Muscle of back (tissue), 3 donors: ENCODE measurements at regions not wholly inside any gene's neighbourhood (a gene's known extent, or its start where the extent isn't known, plus 50 kb on each side); places are given as distances from the start of the nearest gene placed in this dataset.
"Not testable (repeated sequence)": the region's sequence is repeated elsewhere in the genome, so short reads cannot be mapped to it uniquely, and the experiment has no call there.

ENCODE experiments used
- DNase-seq, 3 donors: peaks; one replicate each; pipeline versions ENCODE4 v3.0.0 to v3.0.0-alpha.2; 2013

DNA sequence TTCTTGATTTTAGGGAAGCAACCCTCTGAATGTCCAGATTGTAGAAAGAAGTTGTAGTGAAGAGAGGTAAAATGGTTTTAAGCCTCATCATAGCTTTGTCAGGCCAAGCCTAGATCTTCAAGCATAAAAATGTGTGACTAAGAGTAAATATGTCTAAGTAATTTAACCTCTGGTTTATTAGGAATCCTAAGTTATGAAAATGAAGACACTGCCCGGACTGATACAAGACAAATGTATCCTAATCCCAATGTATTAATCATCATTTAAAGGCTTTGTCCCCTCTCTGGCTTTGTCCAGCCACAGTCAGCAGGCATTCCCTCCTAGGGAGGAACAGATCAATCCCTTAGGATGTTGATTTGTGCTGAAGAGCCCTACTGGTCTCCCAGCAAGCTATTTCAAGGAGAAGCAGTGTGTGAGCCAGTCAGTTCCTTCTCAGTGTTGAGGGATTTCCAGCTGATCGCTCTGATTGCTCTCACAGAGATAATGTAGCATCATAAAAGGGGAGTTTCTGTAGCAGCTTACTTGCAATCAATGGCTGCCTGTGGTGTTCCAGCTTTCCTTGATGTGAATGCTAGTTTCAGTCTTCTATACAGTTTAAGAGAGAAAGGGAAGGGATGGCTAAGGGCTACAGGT lies 796.1 kb downstream of the EPHA4 start:
- DNase-seq, result no peak

DNA sequence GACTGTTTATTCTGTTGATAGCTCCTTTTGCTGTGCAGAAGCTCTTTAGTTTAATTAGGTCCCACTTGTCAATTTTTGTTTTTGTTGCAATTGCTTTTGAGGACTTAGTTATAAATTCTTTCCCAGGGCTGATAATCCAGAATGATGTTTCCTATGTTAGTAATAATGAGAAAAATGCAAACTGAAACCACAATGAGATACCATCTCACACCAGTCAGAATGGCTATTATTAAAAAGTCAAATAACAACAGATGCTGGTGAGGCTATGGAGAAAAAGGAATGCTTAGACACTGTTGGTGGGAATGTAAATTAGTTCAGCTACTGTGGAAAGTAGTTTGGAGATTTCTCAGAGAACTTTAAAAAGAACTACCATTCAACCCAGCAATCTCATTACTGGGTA lies 793.0 kb downstream of the EPHA4 start:
- not testable (repeated sequence) for DNase-seq

- peak in 1 of 3 donors; percentile 20 for DNase-seq
Measured at GRCh38 chr2:220779511-220779910, 792.6 kb downstream of the EPHA4 start.

DNA sequence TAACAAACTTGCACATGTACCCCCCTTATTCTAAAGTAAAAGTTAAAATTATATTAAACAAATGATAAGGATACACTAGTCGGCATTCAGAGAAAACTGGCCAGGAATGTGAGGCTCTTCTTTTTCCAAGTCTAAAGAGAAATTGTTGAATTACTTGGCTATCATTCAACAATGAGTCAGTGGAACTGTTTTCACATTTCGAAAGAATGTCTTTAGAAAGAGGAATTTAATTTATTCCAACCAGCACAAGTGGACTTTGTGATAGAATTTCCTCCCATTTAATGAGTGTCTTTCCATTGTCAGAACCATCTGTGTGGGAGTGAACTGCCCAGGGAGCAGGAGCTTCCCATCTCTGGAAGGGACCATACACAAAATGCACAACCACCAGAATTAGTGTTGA lies 792.2 kb downstream of the EPHA4 start:
- peak; percentile 80 to 90 (median 83) for DNase-seq

GRCh38 chr2:220781622-220782241 lies 790.4 kb downstream of the EPHA4 start:
- no peak for DNase-seq

- no peak for DNase-seq
Measured at GRCh38 chr2:220782609-220783113, 789.4 kb downstream of the EPHA4 start.

DNA sequence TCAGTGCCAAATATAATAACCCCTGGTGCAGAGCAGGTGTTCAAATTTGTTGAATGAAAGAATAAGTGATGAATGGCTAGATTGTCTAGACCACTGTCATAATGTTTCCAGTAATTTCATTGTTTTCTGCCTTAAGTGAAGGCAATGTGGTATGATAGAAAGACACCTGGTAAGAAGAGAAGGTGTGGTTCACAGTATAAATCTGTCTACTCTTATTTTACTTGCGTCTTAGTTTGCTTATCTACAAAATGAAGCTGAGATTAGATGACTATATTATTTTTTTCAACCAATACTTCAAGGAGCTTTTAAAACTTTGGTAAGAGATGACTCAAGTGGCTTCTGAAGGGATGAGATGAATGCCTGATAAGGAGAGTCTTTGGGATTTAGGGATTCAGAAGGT lies 788.4 kb downstream of the EPHA4 start:
- DNase-seq, result no peak

DNA sequence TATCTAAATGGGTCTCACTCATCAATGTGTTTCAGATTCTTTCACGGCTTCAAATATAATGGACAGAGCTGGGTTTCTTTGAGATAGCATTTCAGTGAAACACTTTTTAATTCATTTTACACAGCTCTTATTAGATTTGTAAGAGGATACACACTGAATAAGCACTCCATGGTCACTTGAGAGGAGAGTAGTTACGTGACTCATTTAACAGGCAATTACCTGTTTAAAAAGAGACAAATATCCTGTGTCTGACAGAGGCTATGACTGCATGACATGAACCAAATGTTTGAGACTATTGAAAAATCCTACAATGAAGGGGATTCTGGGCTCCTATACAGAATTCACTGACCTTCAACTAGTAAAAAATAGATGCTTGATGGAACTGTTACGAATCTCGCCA lies 786.9 kb downstream of the EPHA4 start:
- DNase-seq, result no peak

GRCh38 chr2:220786216-220786615 lies 785.9 kb downstream of the EPHA4 start:
- DNase-seq, result no peak

DNA sequence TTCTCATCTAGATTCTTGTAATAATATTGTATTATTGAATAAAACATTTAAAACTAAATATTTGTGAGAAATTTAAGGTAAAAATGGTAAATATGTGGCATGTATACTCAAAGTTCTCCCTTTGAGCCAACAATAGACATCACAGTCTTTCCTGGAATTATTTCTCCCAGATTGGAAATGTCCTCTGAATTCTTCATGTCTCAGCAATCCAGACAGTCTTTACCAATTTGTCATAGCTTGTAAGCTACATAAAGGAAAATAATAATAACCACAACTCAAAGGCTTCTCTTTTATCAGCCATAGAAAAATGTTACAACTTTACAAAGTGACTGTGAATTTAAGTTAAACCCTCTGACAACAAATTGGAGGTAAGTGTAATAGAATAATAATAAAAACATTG lies 784.9 kb downstream of the EPHA4 start:
- DNase-seq, result no peak

GRCh38 chr2:220789961-220790360 lies 782.1 kb downstream of the EPHA4 start:
- peak in 1 of 3 donors; percentile 12 for DNase-seq

DNA sequence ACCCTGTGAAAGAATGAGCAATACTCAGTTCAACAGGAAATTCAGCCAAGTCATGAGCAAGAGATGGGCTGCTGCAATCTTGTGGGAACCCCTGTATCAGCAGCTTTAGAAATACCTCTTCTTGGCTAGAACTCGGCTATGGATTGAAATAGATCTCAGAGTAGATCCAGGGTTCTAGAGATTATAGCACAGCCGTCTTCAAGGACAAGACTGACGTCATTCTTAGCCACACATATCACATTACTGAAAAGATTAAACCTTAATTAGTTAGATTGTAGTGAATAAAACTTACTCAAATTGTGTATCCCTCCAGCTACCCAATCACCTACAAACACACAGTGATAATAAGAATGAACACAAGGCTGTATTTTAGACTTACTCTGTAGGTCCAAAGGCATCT lies 776.4 kb downstream of the EPHA4 start:
- no peak for DNase-seq

DNA sequence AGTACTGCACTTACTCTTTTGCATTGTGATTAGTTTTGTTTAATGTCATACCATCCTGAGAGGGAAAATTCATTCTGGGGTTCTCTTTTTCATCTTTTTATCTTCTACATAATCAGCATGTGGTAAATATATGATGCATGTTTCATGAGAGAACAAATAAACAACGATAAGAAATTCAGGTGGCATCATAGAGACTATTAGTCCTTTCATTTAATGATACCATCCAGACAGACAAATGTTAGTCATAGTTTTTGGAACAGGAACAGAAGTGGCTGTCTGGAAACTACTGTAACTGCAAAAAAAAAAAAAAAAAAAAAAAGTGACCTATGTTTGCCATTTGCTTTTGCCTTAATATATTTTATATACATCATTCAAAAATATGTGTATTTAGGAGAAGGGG lies 761.0 kb downstream of the EPHA4 start:
- DNase-seq, result no peak

GRCh38 chr2:220811952-220812570 lies 760.0 kb downstream of the EPHA4 start:
- DNase-seq, result peak in 1 of 3 donors; percentile 13

DNA sequence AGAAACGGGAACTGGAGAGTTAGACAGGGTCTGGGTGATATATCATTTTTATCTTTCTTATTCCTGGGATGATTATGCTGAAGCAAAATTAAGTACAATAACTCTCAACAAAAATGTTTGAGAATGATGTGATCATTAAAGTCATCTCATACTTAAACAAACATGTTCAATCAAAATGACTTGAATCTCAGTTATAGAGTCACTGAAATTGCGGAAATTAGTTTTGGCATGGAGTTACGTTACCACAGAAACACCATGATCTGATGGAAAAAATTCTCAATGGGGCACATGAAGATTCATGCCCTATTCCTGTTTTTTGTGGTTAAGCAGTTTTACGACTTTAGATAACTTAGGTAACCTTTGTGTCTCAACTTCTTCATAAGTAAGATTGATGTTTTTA lies 757.7 kb downstream of the EPHA4 start:
- no peak for DNase-seq

DNA sequence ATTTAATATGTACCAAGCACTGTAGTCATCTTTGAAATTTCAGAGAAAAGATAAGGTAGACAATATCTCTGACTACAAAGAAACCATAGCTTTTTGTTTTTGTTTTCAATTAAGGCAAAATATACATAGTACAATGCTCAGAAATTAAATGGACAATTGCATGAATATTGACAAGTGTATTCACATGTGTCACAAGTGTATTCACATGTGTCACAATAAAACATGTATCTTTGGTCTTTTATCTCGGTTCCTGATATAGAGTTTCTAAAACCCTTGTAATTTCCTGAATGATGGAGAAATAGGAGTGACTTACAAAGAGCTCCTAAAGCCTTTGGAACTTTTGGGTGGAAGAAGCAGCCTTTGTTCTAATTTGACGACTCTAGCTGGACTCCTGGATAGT lies 756.4 kb downstream of the EPHA4 start:
- DNase-seq, result no peak

DNA sequence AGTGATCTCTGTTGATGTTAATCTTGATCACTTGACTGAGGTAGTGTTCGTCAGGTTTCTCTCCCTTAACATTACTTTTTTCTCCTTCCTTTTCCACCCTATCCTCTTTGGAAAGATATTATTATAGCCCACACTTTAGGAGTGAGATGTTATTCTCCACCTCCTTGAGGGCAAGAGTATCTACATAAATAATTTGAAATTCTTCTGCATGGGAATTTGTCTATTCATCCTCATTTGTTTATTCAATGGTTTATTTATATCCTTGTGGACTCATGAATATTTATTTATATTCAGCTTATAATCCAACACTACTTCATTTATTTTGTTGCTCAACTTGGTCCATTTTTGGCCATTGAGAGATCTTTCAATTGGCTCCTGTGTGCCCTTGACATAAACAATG lies 750.4 kb downstream of the EPHA4 start:
- DNase-seq, result no peak

DNA sequence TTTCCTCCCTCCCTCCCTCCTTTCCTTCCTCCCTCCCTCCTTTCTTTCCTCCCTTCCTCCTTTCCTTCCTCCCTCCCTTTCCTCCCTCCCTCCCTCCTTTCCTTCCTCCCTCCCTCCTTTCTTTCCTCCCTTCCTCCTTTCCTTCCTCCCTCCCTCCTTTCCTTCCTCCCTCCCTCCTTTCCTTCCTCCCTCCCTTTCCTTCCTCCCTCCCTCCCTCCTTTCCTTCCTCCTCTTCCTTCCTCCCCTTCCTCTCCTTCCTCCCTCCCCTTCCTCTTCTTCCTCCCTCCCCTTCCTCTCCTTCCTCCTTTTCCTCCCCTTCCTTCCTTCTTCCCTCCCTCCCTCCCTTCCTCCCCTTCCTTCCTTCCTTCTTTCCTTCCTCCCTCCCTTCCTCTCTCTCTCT lies 748.5 kb downstream of the EPHA4 start:
- not testable (repeated sequence) for DNase-seq

DNA sequence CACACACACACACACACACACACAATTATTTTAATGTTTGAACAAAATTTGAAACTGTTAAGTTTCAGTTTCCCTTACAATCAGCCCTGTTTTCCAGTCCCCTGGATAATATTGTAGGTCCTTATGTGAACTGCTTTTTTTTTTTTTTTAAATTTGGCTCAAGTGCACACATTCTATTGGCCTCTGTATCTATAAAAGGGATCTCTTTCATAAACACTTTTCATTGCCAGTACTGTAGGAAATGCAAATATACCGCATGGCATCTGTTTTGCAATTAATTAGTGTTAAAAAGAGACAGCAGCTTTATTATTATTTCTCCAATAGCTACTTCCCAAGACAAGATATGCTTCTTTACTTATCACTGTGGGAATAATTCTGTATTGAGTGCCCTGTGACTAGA lies 738.7 kb downstream of the EPHA4 start:
- DNase-seq, result no peak

DNA sequence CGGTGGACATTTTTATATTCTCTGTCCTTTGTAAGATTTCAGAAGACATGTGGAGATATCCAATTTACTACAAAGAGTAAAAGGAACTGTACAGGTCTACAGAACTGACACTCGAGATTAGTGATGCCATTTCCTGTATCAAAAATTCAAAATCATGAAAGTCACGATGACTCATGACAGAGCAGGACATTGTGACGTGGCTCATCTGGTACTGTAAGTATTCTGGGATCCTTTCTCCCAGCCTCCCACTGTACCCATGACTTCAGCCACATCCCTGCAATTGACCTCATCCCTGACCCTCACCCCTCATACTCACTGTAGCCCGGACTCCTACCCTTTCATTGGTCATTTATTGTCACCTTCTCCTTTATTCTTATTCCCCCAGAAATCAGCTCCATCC lies 736.5 kb downstream of the EPHA4 start:
- DNase-seq, result no peak

DNA sequence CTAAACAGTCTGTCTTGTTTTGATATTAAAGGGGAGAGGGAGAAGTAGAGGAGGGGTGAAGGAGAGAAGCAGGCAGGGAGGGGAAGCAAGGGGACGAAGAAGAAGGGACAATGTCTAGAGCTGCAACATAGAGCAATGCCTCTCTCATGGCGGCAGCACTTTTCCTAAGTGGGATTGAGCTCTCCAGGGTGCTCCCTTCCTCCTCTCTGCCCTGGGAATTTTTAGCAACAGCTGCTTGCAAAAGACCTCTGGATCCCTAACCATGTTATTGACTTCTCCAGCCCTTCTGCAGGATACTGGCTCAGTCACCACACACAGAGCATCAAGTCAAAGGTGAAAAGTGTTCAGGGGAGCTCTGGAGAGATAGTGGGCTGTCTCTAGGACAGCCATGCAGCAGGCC lies 734.9 kb downstream of the EPHA4 start:
- DNase-seq, result no peak

DNA sequence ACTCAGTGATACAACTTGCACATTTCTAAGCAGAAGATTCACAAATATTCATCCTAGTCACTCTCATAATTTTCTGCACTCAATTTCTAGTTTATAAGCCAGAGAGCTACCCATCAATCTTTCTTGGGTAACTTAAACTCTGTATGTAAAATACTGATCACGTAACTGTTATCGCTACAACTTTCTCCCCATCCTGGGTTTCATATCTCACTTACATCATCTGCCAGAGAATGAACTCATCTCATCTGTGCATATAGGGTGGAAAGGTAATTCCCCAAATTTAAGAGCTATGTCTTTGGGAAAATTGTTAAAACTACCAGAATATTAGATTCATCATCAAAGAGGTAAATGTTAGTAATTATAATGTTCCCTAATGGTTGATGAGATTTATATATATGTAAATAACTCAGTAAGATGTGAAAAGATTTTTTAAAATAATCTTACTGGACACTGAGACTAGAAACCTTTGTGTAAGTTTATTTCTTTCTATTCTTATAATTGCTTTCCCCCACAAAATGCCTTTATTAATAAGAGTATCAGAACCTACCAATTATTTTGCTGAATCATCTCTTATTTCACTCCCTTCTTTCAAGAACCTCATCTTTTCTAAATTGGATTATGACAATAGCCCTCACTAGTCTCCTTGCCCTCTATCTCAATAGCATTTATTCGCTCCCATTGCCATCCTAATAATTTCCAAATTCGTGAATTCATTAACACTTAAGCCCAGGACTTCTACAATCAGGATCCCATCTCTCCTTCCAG lies 729.0 kb downstream of the EPHA4 start:
- DNase-seq, result no peak
